GM18868 (cell line): ENCODE measurements at regions not wholly inside any gene's neighbourhood (a gene's known extent, or its start where the extent isn't known, plus 50 kb on each side); places are given as distances from the start of the nearest gene placed in this dataset.

Source experiments
- ATAC-seq: cut with Tn5 transposase; IDR thresholded peaks from one replicate; pipeline ENCODE4 v1.9.1; 2021; ENCODE audit warnings: mild to moderate bottlenecking, moderate library complexity; ENCODE audit not compliant: unreplicated experiment

- ATAC-seq: no peak
Observed at GRCh38 chr6:90435207-90435899, 138.7 kb upstream of the BACH2 start.

GRCh38 chr6:90434094-90434493 lies 137.5 kb upstream of the BACH2 start:
- ATAC-seq: no peak

GRCh38 chr6:90432937-90433336 lies 136.3 kb upstream of the BACH2 start:
- ATAC-seq: no peak

- ATAC-seq: no peak
Observed at GRCh38 chr6:90432041-90432775, 135.6 kb upstream of the BACH2 start.

- ATAC-seq: no peak
Observed at GRCh38 chr6:90431576-90431975, 134.9 kb upstream of the BACH2 start.

- no peak for ATAC-seq
Observed at GRCh38 chr6:90429713-90430112, 133.1 kb upstream of the BACH2 start.

- no peak for ATAC-seq
Observed at GRCh38 chr6:90428514-90428913, 131.9 kb upstream of the BACH2 start.

GRCh38 chr6:90425161-90425641 lies 128.6 kb upstream of the BACH2 start:
- peak; percentile 98 for ATAC-seq

- ATAC-seq: no peak
Observed at GRCh38 chr6:90424580-90424979, 127.9 kb upstream of the BACH2 start.

GRCh38 chr6:90421666-90422065 lies 125.0 kb upstream of the BACH2 start:
- no peak for ATAC-seq

GRCh38 chr6:90420500-90420899 lies 123.9 kb upstream of the BACH2 start:
- no peak for ATAC-seq

GRCh38 chr6:90417385-90417784 lies 120.7 kb upstream of the BACH2 start:
- ATAC-seq: no peak

- ATAC-seq: no peak
Observed at GRCh38 chr6:90416322-90416721, 119.7 kb upstream of the BACH2 start.

- no peak for ATAC-seq
Observed at GRCh38 chr6:90415178-90415577, 118.5 kb upstream of the BACH2 start.

- no peak for ATAC-seq
Observed at GRCh38 chr6:90414352-90414751, 117.7 kb upstream of the BACH2 start.

GRCh38 chr6:90413867-90414266 lies 117.2 kb upstream of the BACH2 start:
- ATAC-seq: no peak

GRCh38 chr6:90413396-90413795 lies 116.8 kb upstream of the BACH2 start:
- ATAC-seq: no peak

- ATAC-seq: no peak
Observed at GRCh38 chr6:90412538-90413369, 116.1 kb upstream of the BACH2 start.

- ATAC-seq: peak; percentile 93
Observed at GRCh38 chr6:90411292-90411781, 114.7 kb upstream of the BACH2 start.

- ATAC-seq: no peak
Observed at GRCh38 chr6:90409700-90410099, 113.1 kb upstream of the BACH2 start.

GRCh38 chr6:90406957-90407356 lies 110.3 kb upstream of the BACH2 start:
- ATAC-seq: no peak
